Motor neuron (in vitro differentiated cells): ENCODE measurements at regions not wholly inside any gene's neighbourhood (a gene's known extent, or its start where the extent isn't known, plus 50 kb on each side); places are given as distances from the start of the nearest gene placed in this dataset.
A peak's percentile ranks its signal among the peaks of the same experiment; 100 is the strongest.
"Not testable (repeated sequence)": the region's sequence is repeated elsewhere in the genome, so short reads cannot be mapped to it uniquely, and the experiment has no call there.

Experiments
- ATAC-seq, 8 experiments: fragments of 200-7000 bp; cut with Tn5 transposase; replicated peaks in 6 of 8; 2 replicates each; pipeline ENCODE4 v1.8.0; 2021; ENCODE audit warnings: mild to moderate bottlenecking in 8 of 8, moderate library complexity in 8 of 8
- H3K27ac ChIP-seq, 2 donors: fragments of 250-450 bp; sonication (Bioruptor Pico); 2 replicates each; pipeline ENCODE4 v1.9.0; 2021; ENCODE audit warnings: antibody characterized with exemption in 2 of 2, mild to moderate bottlenecking in 2 of 2, moderate library complexity in 1 of 2
- H3K4me1 ChIP-seq, 2 donors: fragments of 250-450 bp; sonication (Bioruptor Pico); replicated peaks in 1 of 2; 2 replicates each; pipeline ENCODE4 v1.6.1; 2021; ENCODE audit warnings: antibody characterized with exemption in 2 of 2, mild to moderate bottlenecking in 2 of 2, moderate library complexity in 1 of 2
- H3K4me3 ChIP-seq, 5 donors: fragments of 250-450 bp; sonication (Bioruptor Pico); 2 replicates each; pipeline ENCODE4 v1.9.0; 2021; ENCODE audit warnings: antibody characterized with exemption in 5 of 5, mild to moderate bottlenecking in 5 of 5, moderate library complexity in 4 of 5
- WGBS, 10 experiments: fragments of 450-650 bp; shearing (Covaris generic); methylation state at CpG; one replicate each; pipeline ENCODE4 v1.0.0; 2022; 5-methylcytosine and 5-hydroxymethylcytosine counted together
- in situ Hi-C, 9 experiments: fragments of 400-800 bp; cut with MboI; loops; one replicate each; pipeline ENCODE4 v1.15.0; 2021; ENCODE audit warnings: low sequenced_read_pairs in 9 of 9, low pct_unique_long_range_greater_than_20kb in 2 of 9; ENCODE audit not compliant: unreplicated experiment in 9 of 9

- Histone ChIP-seq H3K4me1 (peaks cover 0 to 8% of the 10 kb centered on the region in 2 donors), H3K27ac (no peak overlapping the region), H3K4me3 (no peak overlapping the region)
- 27 to 100% (median 84%) methylated on average over 1 to 4 of the region's 4 CpGs; no CpG with 5 or more reads in 1 of the 10 experiments for WGBS, 10 experiments
- peak in 1 of 8 experiments; percentile 45 for ATAC-seq
- in situ Hi-C loops = no loop called here
Measured at GRCh38 chr2:215878476-215879063, 134.8 kb downstream of the MREG start.

DNA sequence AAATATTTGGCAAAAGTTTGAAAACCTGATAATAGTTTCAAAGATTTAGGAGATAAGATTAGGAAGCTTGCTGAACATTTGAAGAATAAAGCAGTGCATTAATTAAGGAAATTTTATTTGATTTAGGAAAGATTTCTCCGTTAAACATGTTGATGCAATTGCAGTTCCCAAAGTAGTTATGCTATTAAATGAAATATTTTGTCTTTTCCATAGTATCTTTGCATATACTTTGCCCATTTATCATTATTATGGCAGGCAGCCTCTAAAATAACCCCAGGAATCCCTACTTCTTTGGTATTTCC lies 136.5 kb downstream of the MREG start:
- 83 to 100% (median 97%) methylated on average over 1 of the region's 1 CpG for WGBS, 10 experiments
- ATAC-seq = no peak
- in situ Hi-C loops = no loop called here
- Histone ChIP-seq H3K4me3 (no peak overlapping the region), H3K4me1 (peaks cover 0 to 8% of the 10 kb centered on the region in 2 donors), H3K27ac (no peak overlapping the region)

- Histone ChIP-seq H3K27ac (no peak overlapping the region), H3K4me3 (no peak overlapping the region), H3K4me1 (peaks cover 0 to 8% of the 10 kb centered on the region in 2 donors)
- 70 to 100% (median 82%) methylated on average over 1 to 3 of the region's 3 CpGs for WGBS, 10 experiments
- ATAC-seq = no peak
- in situ Hi-C loops = no loop called here
Measured at GRCh38 chr2:215876139-215876936, 137.0 kb downstream of the MREG start.

- no peak for ATAC-seq
- H3K27ac ChIP-seq = no peak overlapping the region
- no peak overlapping the region for H3K4me3 ChIP-seq
- 59 to 100% (median 95%) methylated on average over 1 to 2 of the region's 2 CpGs for WGBS, 10 experiments
- in situ Hi-C loops = no loop called here
- H3K4me1 ChIP-seq = no peaks in the 10 kb centered on the region
Measured at GRCh38 chr2:215874418-215874817, 138.9 kb downstream of the MREG start.

DNA sequence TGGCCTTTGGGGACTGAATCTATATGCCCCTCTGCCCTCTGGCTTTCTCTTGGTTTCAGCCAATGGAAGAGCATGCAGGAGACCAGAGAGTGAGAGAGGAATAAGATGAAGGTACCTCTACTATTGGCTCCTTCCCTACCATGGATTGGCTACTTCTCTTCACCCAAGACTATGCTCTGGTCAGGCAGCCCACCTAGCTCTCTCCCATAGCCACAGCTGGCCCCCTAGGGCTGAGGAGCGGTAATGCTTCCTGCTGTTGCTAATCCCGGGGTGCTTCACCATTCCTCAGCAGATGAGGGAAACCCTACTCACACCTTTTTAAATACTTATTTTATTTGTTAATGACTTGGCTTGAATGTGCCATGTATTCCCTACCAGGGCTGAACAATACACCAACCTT lies 142.4 kb downstream of the MREG start:
- ATAC-seq = peak in 2 of 8 experiments; percentile 12 to 46
- peaks cover 0 to 4% of the 10 kb centered on the region in 2 donors for H3K4me1 ChIP-seq
- in situ Hi-C loops = no loop called here
- WGBS, 10 experiments = 86 to 100% (median 100%) methylated on average over 1 to 2 of the region's 2 CpGs; no CpG with 5 or more reads in 5 of the 10 experiments
- H3K27ac ChIP-seq = no peak overlapping the region
- H3K4me3 ChIP-seq = no peak overlapping the region

GRCh38 chr2:215870088-215870490 lies 143.3 kb downstream of the MREG start:
- in situ Hi-C loops = no loop called here
- peaks cover 0 to 4% of the 10 kb centered on the region in 2 donors for H3K4me1 ChIP-seq
- 25 to 100% (median 87%) methylated on average over 1 to 3 of the region's 3 CpGs for WGBS, 10 experiments
- no peak overlapping the region for H3K27ac ChIP-seq
- no peak overlapping the region for H3K4me3 ChIP-seq
- peak in 4 of 8 experiments; percentile 37 to 97 (median 95) for ATAC-seq

GRCh38 chr2:215868846-215869543 lies 144.4 kb downstream of the MREG start:
- ATAC-seq = peak in 5 of 8 experiments; percentile 30 to 81 (median 69)
- Histone ChIP-seq H3K4me3 (no peak overlapping the region), H3K27ac (no peak overlapping the region), H3K4me1 (peaks cover 0 to 4% of the 10 kb centered on the region in 2 donors)
- WGBS, 10 experiments = 69 to 96% (median 90%) methylated on average over 4 of the region's 4 CpGs
- in situ Hi-C loops = no loop called here

- H3K4me3 ChIP-seq = no peak overlapping the region
- 70 to 100% (median 100%) methylated on average over 1 to 2 of the region's 2 CpGs; no CpG with 5 or more reads in 5 of the 10 experiments for WGBS, 10 experiments
- ATAC-seq = no peak
- in situ Hi-C loops = no loop called here
- H3K4me1 ChIP-seq = peaks cover 0 to 4% of the 10 kb centered on the region in 2 donors
- no peak overlapping the region for H3K27ac ChIP-seq
Measured at GRCh38 chr2:215866606-215867005, 146.7 kb downstream of the MREG start.

DNA sequence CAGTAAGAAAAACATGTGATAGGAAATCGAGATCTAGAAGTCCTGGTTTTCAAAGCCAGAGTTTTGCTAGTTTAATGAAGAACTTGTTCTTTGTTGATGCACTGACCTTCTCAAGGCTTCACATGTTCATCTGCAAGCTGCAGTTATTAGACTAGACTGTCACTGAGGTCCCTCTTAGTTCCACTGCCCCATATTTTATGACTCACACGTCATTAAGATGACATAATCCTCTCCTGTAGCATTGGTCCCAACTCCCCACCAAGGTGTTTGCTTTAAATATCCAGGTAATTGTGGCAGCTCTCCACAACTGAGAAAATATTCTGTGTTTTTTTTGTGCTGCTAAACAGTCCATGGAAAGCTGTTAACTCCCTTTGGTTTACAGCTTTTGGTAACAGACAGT lies 149.7 kb downstream of the MREG start:
- in situ Hi-C loops = no loop called here
- no peak overlapping the region for H3K4me3 ChIP-seq
- no peak for ATAC-seq
- peaks cover 0 to 4% of the 10 kb centered on the region in 2 donors for H3K4me1 ChIP-seq
- WGBS, 10 experiments = 0 to 80% (median 46%) methylated on average over 1 to 2 of the region's 2 CpGs
- H3K27ac ChIP-seq = no peak overlapping the region

- WGBS, 10 experiments = 11 to 100% (median 86%) methylated on average over 1 to 3 of the region's 3 CpGs; no CpG with 5 or more reads in 3 of the 10 experiments
- ATAC-seq = peak in 3 of 8 experiments; percentile 68 to 71 (median 69)
- no peaks in the 10 kb centered on the region for H3K4me1 ChIP-seq
- H3K27ac ChIP-seq = no peak overlapping the region
- in situ Hi-C loops = no loop called here
- H3K4me3 ChIP-seq = no peak overlapping the region
Measured at GRCh38 chr2:215862351-215862771, 151.0 kb downstream of the MREG start.

DNA sequence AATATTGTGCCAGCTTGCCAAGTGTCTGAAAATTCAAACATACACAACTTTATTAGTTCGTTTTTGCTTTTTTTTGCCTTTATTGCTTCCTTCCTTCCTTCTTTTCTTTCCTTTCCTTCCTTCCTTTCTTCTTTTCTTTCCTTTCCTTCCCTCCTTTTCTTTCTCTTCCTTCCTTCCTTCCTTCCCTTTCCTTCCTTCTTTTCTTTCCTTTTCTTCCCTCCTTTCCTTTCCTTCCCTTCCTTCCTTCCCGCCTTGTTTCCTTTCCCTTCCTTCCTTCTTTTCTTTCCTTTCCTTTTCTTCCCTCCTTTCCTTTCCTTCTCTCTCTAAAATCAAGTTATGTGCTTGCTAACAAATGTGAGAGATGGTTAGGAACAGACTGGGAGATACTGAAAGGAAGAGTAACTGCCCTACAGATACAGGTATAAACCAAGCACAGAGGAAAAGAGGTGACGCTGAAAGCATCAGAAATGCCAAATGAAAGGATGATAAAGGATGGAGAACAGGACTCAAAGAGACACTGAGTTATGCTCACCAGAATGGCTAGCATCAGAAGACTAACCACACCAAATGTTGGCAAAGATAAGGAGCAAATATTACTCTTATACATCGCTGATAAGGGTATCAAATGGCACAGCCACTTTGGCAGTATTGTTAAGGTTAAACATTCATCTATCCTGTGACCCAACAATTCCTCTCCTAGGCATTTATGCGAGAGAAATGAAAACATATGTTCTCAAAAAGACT lies 151.6 kb downstream of the MREG start:
- 53 to 100% (median 87%) methylated on average over 1 to 5 of the region's 5 CpGs for WGBS, 10 experiments
- Histone ChIP-seq H3K4me3 (no peak overlapping the region), H3K4me1 (no peaks in the 10 kb centered on the region), H3K27ac (no peak overlapping the region)
- in situ Hi-C loops = no loop called here
- no peak for ATAC-seq

GRCh38 chr2:215856080-215856479 lies 157.3 kb downstream of the MREG start:
- in situ Hi-C loops = no loop called here
- H3K27ac ChIP-seq = no peak overlapping the region
- 56 to 92% (median 73%) methylated on average over 1 to 2 of the region's 2 CpGs; no CpG with 5 or more reads in 2 of the 10 experiments for WGBS, 10 experiments

DNA sequence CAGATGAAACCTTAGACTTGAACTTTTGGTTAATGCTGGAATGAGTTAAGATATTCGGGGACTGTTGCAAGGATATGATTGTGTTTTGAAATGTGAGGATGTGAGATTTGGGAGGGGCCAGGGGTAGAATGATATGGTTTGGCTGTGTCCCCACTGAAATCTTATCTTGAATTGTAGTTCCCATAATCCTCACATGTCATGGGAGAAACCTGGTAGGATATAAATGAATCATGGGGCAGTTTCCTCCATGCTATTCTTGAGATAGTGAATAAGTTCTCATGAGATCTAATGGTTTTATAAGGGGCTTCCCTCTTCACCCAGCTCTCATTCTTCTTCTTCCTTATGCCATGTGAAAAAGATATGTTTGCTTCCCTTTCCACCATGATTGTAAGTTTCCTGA lies 158.0 kb downstream of the MREG start:
- ATAC-seq, H3K4me3 ChIP-seq, H3K27ac ChIP-seq, H3K4me1 ChIP-seq, in situ Hi-C loops: not testable (repeated sequence)
- 43 to 100% (median 88%) methylated on average over 1 of the region's 1 CpG; no CpG with 5 or more reads in 3 of the 10 experiments for WGBS, 10 experiments

More at GRCh38 chr2:215856080-215856479, 157.3 kb downstream of the MREG start:
- no peak overlapping the region for H3K4me3 ChIP-seq
- ATAC-seq = no peak
- H3K4me1 ChIP-seq = no peaks in the 10 kb centered on the region
